ENCODE measurements at regions not wholly inside any gene's neighbourhood (a gene's known extent, or its start where the extent isn't known, plus 50 kb on each side); places are given as distances from the start of the nearest gene placed in this dataset.

DNA sequence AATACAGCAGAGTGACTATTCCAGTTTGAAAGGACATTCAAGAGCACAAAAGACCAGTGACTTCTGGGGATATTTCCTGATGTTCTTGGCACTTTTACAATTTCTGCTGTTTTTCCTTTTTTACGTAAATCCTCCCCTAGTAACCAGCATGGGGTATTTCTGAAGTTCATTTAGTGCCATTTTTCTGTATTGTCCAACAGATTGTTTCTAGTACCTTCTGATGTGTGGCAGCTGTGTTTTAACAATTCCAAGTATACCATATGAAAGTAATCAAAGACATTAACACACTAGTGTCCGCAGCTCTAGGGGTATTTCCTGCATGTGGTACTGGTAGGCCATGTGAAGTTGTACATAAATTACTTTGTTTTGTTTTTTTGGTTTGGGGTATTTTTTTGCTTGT, 53.0 kb upstream of the SMARCA2 start:
- Histone ChIP-seq H3K4me3 (no peak overlapping the region), H3K9me3 (no peaks in the 10 kb centered on the region), H3K36me3 (ENCODE audit: insufficient read depth in 1 of 2, low read depth in 1 of 2) (no peaks in the 10 kb centered on the region), H3K4me1 (no peaks in the 10 kb centered on the region), H3K27me3 (ENCODE audit: insufficient read depth in 3 of 3, low read length in 2 of 3) (no peaks in the 10 kb centered on the region), H3K27ac (no peak overlapping the region)
- intact Hi-C loops (cut with DNase I), result no loop called here
- 74 to 78% (median 74%) methylated on average over 2 of the region's 2 CpGs for WGBS, 3 donors
- no peak for DNase-seq
- TF ChIP-seq, protein P1, sequence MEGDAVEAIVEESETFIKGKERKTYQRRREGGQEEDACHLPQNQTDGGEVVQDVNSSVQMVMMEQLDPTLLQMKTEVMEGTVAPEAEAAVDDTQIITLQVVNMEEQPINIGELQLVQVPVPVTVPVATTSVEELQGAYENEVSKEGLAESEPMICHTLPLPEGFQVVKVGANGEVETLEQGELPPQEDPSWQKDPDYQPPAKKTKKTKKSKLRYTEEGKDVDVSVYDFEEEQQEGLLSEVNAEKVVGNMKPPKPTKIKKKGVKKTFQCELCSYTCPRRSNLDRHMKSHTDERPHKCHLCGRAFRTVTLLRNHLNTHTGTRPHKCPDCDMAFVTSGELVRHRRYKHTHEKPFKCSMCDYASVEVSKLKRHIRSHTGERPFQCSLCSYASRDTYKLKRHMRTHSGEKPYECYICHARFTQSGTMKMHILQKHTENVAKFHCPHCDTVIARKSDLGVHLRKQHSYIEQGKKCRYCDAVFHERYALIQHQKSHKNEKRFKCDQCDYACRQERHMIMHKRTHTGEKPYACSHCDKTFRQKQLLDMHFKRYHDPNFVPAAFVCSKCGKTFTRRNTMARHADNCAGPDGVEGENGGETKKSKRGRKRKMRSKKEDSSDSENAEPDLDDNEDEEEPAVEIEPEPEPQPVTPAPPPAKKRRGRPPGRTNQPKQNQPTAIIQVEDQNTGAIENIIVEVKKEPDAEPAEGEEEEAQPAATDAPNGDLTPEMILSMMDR (IDR thresholded peaks at IDR 0.05), result no peak
- ATAC-seq, result no peak

DNA sequence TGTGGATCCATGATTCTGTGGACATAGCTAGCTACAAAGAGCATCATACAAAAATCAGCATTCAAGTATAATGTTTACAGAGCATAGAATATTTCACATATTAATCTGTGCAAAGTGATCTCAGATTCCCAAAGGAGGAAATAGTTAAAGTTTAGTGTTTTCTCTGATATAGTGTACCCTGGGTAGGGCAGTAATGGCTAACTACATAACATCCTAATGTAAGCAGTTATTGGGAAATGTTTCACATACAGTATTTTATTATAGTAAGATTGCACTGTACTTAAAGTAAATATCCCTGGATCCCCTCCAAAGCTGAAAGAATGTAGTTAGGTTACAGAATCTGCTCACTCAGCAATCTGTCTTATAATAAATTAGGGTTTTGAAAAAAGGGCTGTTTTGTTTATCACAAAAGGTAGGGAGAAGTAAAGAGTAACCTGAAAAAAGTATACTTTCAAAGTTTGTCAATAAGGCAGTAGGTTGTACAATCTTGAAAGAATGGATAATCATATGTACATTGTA, 52.5 kb upstream of the SMARCA2 start:
- Histone ChIP-seq H3K36me3 (ENCODE audit: insufficient read depth in 1 of 2, low read depth in 1 of 2) (no peaks in the 10 kb centered on the region), H3K9me3 (no peaks in the 10 kb centered on the region), H3K27me3 (ENCODE audit: insufficient read depth in 3 of 3, low read length in 2 of 3) (no peaks in the 10 kb centered on the region), H3K27ac (no peak overlapping the region), H3K4me1 (no peaks in the 10 kb centered on the region), H3K4me3 (no peak overlapping the region)
- ATAC-seq (no peak), DNase-seq (no peak)
- TF ChIP-seq, protein P1 (IDR thresholded peaks at IDR 0.05), result no peak
- intact Hi-C loops (cut with DNase I), result no loop called here

DNA sequence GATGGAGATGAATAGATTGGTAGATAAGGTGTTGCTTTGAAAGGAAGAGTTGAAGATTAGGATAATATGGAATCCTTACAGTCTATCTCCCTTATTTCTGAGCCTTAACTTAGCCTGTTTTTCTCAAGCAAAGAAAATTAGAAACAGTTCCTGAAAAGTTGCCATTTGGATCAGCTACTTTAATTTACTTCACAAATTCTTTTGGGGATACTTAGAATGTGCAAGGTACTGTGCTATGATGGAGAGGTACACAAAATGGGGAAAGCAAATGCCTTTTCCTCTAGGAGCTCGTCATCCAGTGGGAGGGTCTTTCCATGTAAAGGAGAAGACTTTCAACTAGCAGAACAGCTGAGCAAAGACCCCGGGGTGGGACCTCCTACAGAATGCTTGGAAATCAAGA, 51.1 kb upstream of the SMARCA2 start:
- 67 to 74% (median 70%) methylated on average over 2 of the region's 2 CpGs for WGBS, 3 donors
- Histone ChIP-seq H3K27ac (no peak overlapping the region), H3K36me3 (ENCODE audit: insufficient read depth in 1 of 2, low read depth in 1 of 2) (no peaks in the 10 kb centered on the region), H3K9me3 (no peaks in the 10 kb centered on the region), H3K4me1 (no peaks in the 10 kb centered on the region), H3K27me3 (ENCODE audit: insufficient read depth in 3 of 3, low read length in 2 of 3) (no peaks in the 10 kb centered on the region), H3K4me3 (no peak overlapping the region)
- TF ChIP-seq, protein P1 (IDR thresholded peaks at IDR 0.05), result no peak
- DNase-seq, result no peak
- intact Hi-C loops (cut with DNase I), result no loop called here
- no peak for ATAC-seq
